SU-DHL-6 (cell line): ENCODE measurements at regions not wholly inside any gene's neighbourhood (a gene's known extent, or its start where the extent isn't known, plus 50 kb on each side); places are given as distances from the start of the nearest gene placed in this dataset.

Experiments used
- CTCF ChIP-seq: fragments of 200-600 bp; sonication (generic); IDR thresholded peaks from one replicate; pipeline ENCODE4 v1.5.1; 2017; ENCODE audit warnings: antibody characterized with exemption, mild to moderate bottlenecking, low read length, moderate library complexity; ENCODE audit not compliant: insufficient read depth, poor library complexity, severe bottlenecking
- EZH2phosphoT487 ChIP-seq: fragments of 200-600 bp; sonication (generic), shearing (Covaris generic); conservative IDR thresholded peaks from 2 replicates; pipeline ENCODE4 v1.6.1; 2018; ENCODE audit warnings: mild to moderate bottlenecking, antibody characterized with exemption, low read length, moderate library complexity, mixed read lengths

- no peak for TF ChIP-seq CTCF
- no peak for TF ChIP-seq EZH2phosphoT487
Measured at GRCh38 chr1:101152633-101153032, 84.2 kb upstream of the S1PR1 start.
